HepG2 (cell line): ENCODE measurements at regions not wholly inside any gene's neighbourhood (a gene's known extent, or its start where the extent isn't known, plus 50 kb on each side); places are given as distances from the start of the nearest gene placed in this dataset.

Experiments
- BRCA1 ChIP-seq: sonication (generic); formaldehyde crosslinking; IDR thresholded peaks from 2 replicates; pipeline ENCODE4 v1.4.0; 2020; ENCODE audit warnings: missing genetic modification reagents
- CBX1 ChIP-seq: IDR thresholded peaks from one replicate; pipeline ENCODE4 v1.6.1; 2016; ENCODE audit warnings: antibody characterized with exemption, low read depth
- NBN ChIP-seq: fragments of 450-650 bp; conservative IDR thresholded peaks from 2 replicates; pipeline ENCODE4 v1.6.1; 2017
- NFIC ChIP-seq: IDR thresholded peaks from 2 replicates; pipeline ENCODE4 v1.6.1; 2012; ENCODE audit warnings: mild to moderate bottlenecking, low read length, inconsistent platforms
- NR3C1 ChIP-seq: sonication (generic); formaldehyde crosslinking; IDR thresholded peaks from 2 replicates; pipeline ENCODE4 v1.4.0; 2020; ENCODE audit warnings: missing genetic modification reagents
- POLR2A ChIP-seq, 2 experiments: IDR thresholded peaks; 2 replicates each; pipeline ENCODE4 v1.6.1; 2011; ENCODE audit warnings: low read depth in 2 of 2, low read length in 2 of 2, mild to moderate bottlenecking in 1 of 2, moderate library complexity in 1 of 2; ENCODE audit not compliant: insufficient read depth in 1 of 2
- SUZ12 ChIP-seq: fragments of 150-350 bp; IDR thresholded peaks from 2 replicates; pipeline ENCODE4 v1.6.1; 2014; ENCODE audit warnings: low read depth, low read length
- ZC3H4 ChIP-seq: sonication (generic); formaldehyde crosslinking; IDR thresholded peaks from 2 replicates; pipeline ENCODE4 v1.4.0; 2020; ENCODE audit warnings: missing genetic modification reagents, borderline replicate concordance
- ZFAT ChIP-seq: sonication (generic); formaldehyde crosslinking; conservative IDR thresholded peaks from 2 replicates; pipeline ENCODE4 v1.8.1; 2023; ENCODE audit warnings: missing genetic modification reagents, inconsistent platforms
- ZNF792 ChIP-seq: IDR thresholded peaks from 2 replicates; pipeline ENCODE4 v1.6.1; 2016
- TF ChIP-seq, protein P1 (sequence below): sonication (generic); formaldehyde crosslinking; IDR thresholded peaks from 2 replicates; pipeline ENCODE4 v1.4.0; 2020; ENCODE audit warnings: mild to moderate bottlenecking, missing genetic modification reagents
- TF ChIP-seq, protein P2 (sequence below): sonication (generic); formaldehyde crosslinking; IDR thresholded peaks from 2 replicates; pipeline ENCODE4 v1.5.0; 2020; ENCODE audit warnings: mild to moderate bottlenecking, missing genetic modification reagents, moderate library complexity
- TF ChIP-seq, protein P3 (sequence below): sonication (generic); formaldehyde crosslinking; IDR thresholded peaks from 2 replicates; pipeline ENCODE4 v1.4.0; 2020; ENCODE audit warnings: missing genetic modification reagents

DNA sequence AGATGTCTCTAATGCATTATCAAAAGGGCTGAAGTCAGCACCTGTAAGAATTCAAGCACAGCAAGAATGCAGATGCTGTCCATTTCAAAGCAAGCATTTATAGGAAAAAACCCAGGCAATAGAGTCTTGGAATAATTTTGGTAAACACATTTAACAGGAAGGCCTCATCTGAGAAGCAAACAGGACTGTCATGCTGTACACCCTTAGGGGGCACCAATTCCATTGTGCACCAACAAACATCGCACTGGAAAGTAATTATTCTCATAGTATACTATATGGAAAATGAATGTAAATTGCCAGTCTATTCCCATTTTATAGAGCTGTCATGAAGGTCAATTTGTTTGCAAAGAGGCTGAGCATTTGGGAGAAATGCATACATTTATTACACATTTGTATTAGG lies 247.3 kb upstream of the SUCLG2 start:
- TF ChIP-seq, protein P1, sequence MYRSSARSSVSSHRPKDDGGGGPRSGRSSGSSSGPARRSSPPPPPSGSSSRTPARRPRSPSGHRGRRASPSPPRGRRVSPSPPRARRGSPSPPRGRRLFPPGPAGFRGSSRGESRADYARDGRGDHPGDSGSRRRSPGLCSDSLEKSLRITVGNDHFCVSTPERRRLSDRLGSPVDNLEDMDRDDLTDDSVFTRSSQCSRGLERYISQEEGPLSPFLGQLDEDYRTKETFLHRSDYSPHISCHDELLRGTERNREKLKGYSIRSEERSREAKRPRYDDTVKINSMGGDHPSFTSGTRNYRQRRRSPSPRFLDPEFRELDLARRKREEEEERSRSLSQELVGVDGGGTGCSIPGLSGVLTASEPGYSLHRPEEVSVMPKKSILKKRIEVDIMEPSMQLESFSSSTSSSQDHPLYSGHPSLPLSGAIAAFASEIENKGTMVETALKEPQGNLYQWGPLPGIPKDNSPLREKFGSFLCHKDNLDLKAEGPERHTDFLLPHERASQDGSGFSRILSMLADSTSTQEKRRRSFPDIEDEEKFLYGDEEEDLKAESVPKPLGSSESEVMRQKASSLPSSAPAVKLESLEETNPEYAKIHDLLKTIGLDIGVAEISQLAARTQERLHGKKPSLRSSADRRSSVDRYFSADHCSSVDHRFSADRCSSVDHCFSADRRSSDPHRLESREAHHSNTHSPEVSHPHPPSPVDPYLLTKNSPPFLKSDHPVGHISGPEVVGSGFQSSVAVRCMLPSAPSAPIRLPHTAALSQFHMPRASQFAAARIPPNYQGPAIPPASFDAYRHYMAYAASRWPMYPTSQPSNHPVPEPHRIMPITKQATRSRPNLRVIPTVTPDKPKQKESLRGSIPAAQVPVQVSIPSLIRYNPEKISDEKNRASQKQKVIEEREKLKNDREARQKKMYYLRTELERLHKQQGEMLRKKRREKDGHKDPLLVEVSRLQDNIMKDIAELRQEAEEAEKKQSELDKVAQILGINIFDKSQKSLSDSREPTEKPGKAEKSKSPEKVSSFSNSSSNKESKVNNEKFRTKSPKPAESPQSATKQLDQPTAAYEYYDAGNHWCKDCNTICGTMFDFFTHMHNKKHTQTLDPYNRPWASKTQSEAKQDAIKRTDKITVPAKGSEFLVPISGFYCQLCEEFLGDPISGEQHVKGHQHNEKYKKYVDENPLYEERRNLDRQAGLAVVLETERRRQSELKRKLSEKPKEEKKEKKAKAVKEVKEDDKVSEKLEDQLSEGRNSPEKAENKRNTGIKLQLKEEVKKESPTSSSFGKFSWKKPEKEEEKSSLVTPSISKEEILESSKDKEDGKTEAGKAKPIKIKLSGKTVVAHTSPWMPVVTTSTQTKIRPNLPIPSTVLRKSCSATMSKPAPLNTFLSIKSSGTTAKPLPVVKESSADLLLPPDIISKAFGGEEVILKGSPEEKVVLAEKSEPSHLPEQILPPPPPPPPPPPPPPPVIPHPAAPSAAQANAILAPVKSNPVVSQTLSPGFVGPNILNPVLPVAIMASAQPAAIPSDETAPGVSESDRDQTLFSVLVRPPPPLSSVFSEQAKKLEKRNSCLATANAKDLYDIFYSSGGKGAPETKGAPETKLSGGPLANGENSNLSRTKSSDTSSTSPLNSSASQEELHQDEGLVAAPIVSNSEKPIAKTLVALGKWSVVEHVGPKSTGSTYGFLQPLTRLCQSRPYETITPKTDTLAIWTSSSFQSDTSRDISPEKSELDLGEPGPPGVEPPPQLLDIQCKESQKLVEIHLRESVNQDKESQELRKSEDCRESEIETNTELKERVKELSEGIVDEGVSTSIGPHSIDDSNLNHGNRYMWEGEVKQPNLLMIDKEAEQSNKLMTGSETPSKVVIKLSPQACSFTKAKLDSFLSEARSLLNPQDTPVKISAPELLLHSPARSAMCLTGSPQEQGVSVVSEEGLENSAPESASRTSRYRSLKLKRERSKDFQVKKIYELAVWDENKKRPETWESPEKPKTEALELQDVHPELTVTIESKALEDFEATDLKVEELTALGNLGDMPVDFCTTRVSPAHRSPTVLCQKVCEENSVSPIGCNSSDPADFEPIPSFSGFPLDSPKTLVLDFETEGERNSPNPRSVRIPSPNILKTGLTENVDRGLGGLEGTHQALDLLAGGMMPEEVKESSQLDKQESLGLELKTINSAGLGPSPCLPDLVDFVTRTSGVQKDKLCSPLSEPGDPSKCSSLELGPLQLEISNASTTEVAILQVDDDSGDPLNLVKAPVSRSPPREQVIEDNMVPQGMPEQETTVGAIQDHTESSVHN (CRISPR knock-in tag): no peak
- no peak for TF ChIP-seq SUZ12
- TF ChIP-seq NR3C1 (CRISPR knock-in tag): no peak
- TF ChIP-seq ZC3H4 (CRISPR knock-in tag): no peak
- TF ChIP-seq ZNF792 (CRISPR knock-in tag): no peak
- TF ChIP-seq, protein P2, sequence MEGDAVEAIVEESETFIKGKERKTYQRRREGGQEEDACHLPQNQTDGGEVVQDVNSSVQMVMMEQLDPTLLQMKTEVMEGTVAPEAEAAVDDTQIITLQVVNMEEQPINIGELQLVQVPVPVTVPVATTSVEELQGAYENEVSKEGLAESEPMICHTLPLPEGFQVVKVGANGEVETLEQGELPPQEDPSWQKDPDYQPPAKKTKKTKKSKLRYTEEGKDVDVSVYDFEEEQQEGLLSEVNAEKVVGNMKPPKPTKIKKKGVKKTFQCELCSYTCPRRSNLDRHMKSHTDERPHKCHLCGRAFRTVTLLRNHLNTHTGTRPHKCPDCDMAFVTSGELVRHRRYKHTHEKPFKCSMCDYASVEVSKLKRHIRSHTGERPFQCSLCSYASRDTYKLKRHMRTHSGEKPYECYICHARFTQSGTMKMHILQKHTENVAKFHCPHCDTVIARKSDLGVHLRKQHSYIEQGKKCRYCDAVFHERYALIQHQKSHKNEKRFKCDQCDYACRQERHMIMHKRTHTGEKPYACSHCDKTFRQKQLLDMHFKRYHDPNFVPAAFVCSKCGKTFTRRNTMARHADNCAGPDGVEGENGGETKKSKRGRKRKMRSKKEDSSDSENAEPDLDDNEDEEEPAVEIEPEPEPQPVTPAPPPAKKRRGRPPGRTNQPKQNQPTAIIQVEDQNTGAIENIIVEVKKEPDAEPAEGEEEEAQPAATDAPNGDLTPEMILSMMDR (CRISPR knock-in tag): peak; percentile 35; the same call in 1 of the 2 replicates
- no peak for TF ChIP-seq NBN
- no peak for TF ChIP-seq POLR2A (IDR thresholded peaks at IDR 0.05; ENCODE audit: insufficient read depth in 1 of 2, low read depth in 2 of 2, low read length in 2 of 2)
- no peak for TF ChIP-seq CBX1
- TF ChIP-seq ZFAT (CRISPR knock-in tag): no peak
- no peak for TF ChIP-seq NFIC
- TF ChIP-seq, protein P3, sequence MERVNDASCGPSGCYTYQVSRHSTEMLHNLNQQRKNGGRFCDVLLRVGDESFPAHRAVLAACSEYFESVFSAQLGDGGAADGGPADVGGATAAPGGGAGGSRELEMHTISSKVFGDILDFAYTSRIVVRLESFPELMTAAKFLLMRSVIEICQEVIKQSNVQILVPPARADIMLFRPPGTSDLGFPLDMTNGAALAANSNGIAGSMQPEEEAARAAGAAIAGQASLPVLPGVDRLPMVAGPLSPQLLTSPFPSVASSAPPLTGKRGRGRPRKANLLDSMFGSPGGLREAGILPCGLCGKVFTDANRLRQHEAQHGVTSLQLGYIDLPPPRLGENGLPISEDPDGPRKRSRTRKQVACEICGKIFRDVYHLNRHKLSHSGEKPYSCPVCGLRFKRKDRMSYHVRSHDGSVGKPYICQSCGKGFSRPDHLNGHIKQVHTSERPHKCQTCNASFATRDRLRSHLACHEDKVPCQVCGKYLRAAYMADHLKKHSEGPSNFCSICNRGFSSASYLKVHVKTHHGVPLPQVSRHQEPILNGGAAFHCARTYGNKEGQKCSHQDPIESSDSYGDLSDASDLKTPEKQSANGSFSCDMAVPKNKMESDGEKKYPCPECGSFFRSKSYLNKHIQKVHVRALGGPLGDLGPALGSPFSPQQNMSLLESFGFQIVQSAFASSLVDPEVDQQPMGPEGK (CRISPR knock-in tag): no peak
- no peak for TF ChIP-seq BRCA1 (CRISPR knock-in tag)
